Left lobe of liver (tissue), 2 donors: ENCODE measurements at regions not wholly inside any gene's neighbourhood (a gene's known extent, or its start where the extent isn't known, plus 50 kb on each side); places are given as distances from the start of the nearest gene placed in this dataset.

Experiments
- ATAC-seq: fragments of 200-7000 bp; cut with Tn5 transposase; one replicate; pipeline ENCODE4 v1.9.1; 2020; ENCODE audit warnings: mild to moderate bottlenecking, moderate library complexity
- DNase-seq: peaks from one replicate; pipeline ENCODE4 v3.0.0-alpha.2; 2020; ENCODE audit warnings: low spot score
- donor health status: DM: no; HTN: no; CAD: no; lungs with moderate emphysema.
- donor health status: DM: no; HTN: yes; CAD: no.

GRCh38 chr15:46764851-46765250 is 952.5 kb upstream of the SEMA6D start:
- ATAC-seq (no peak), DNase-seq (no peak)

- DNase-seq (no peak), ATAC-seq (no peak)
These were observed 951.3 kb upstream of the SEMA6D start for GRCh38 chr15:46766021-46766420.

GRCh38 chr15:46768287-46768686 is 949.0 kb upstream of the SEMA6D start:
- DNase-seq (no peak), ATAC-seq (no peak)

- DNase-seq (no peak), ATAC-seq (no peak)
These were observed 944.3 kb upstream of the SEMA6D start for GRCh38 chr15:46773016-46773415.

- ATAC-seq, result no peak
- DNase-seq, result no peak
These were observed 938.4 kb upstream of the SEMA6D start for GRCh38 chr15:46778876-46779275.

- DNase-seq (no peak), ATAC-seq (no peak)
These were observed 930.6 kb upstream of the SEMA6D start for GRCh38 chr15:46786590-46787285.

- DNase-seq (no peak), ATAC-seq (no peak)
These were observed 921.6 kb upstream of the SEMA6D start for GRCh38 chr15:46795685-46796084.

GRCh38 chr15:46808834-46809233 is 908.5 kb upstream of the SEMA6D start:
- DNase-seq (no peak), ATAC-seq (no peak)

- ATAC-seq, result no peak
- no peak for DNase-seq
These were observed 902.1 kb upstream of the SEMA6D start for GRCh38 chr15:46815240-46815639.

- no peak for ATAC-seq
- DNase-seq, result no peak
These were observed 901.5 kb upstream of the SEMA6D start for GRCh38 chr15:46815765-46816164.

- no peak for DNase-seq
- no peak for ATAC-seq
These were observed 868.6 kb upstream of the SEMA6D start for GRCh38 chr15:46848704-46849103.

GRCh38 chr15:46853600-46853999 is 863.7 kb upstream of the SEMA6D start:
- no peak for DNase-seq
- ATAC-seq, result no peak

GRCh38 chr15:46854564-46854963 is 862.7 kb upstream of the SEMA6D start:
- no peak for ATAC-seq
- no peak for DNase-seq

GRCh38 chr15:46855388-46855787 is 861.9 kb upstream of the SEMA6D start:
- DNase-seq, result no peak
- no peak for ATAC-seq

- ATAC-seq, result no peak
- DNase-seq, result no peak
These were observed 860.3 kb upstream of the SEMA6D start for GRCh38 chr15:46856839-46857502.

GRCh38 chr15:46858150-46858549 is 859.2 kb upstream of the SEMA6D start:
- ATAC-seq, result no peak
- DNase-seq, result no peak

- ATAC-seq, result no peak
- DNase-seq, result no peak
These were observed 855.5 kb upstream of the SEMA6D start for GRCh38 chr15:46861796-46862195.

GRCh38 chr15:46865155-46865554 is 852.1 kb upstream of the SEMA6D start:
- no peak for DNase-seq
- no peak for ATAC-seq

- no peak for DNase-seq
- no peak for ATAC-seq
These were observed 844.9 kb upstream of the SEMA6D start for GRCh38 chr15:46872286-46872980.

- no peak for DNase-seq
- ATAC-seq, result no peak
These were observed 844.3 kb upstream of the SEMA6D start for GRCh38 chr15:46872981-46873330.

GRCh38 chr15:46879032-46879770 is 838.1 kb upstream of the SEMA6D start:
- no peak for ATAC-seq
- no peak for DNase-seq

GRCh38 chr15:46880791-46881190 is 836.5 kb upstream of the SEMA6D start:
- ATAC-seq, result no peak
- DNase-seq, result no peak
